NCI-H524 (cell line): ENCODE measurements at regions not wholly inside any gene's neighbourhood (a gene's known extent, or its start where the extent isn't known, plus 50 kb on each side); places are given as distances from the start of the nearest gene placed in this dataset.

Source experiments
- DNase-seq, 2 experiments: peaks; one replicate each; lab custom pipeline; 2025; lab: John Stamatoyannopoulos, UW

DNA sequence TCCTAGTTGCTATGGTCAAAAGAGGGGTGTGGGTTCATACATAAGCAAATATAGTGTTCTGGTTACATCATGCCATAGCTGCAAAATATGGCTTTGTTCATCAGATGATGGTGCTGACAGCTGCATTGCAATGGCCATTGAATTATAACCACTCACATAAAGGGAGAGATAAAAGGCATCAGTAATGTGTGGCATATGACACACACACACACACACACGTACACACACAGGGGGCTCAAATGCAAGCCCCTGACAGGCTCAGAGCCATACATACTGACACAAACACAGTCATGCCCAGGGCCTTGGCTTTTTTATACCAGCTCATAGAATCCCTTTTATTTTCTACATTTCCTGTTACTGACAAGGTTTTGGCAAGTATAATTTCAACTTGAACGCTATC is 698.9 kb downstream of the BCL11B start:
- no peak for DNase-seq

DNA sequence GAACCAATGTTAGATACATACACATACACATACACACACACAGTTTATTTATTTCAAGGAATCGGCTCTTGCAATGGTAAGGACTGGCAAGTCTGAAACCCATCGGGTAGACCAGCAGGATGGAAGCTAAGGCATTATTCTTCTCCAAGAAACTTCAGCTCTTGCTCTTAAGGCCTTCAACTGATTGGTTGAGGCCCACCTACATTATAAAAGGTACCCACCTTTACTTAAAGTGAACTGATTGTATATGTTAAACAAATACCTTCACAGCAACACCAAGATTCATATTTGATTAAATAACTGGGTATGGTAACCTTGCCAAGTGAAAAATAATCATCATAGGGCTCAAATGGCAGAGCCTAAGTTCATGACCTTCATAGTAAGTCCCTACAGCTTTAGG is 695.5 kb downstream of the BCL11B start:
- DNase-seq, result no peak

DNA sequence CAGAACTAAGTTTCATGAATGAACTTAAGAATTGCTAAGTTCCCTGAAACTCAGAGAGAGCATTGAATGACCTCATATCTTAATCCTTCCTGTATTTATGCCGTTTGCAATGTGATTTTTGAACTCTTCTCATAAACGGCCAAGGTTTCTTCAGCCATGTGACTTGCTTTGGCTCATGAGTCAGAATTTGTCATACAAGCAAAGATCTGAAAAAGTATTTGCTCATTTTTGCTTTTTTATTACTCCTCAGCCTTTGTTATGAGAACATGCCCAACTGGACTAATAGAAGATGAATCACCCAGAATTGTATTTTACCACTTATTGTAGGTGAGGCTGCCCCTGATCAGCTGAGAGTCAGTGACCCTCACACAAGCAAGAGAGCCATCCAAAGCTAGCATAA is 693.8 kb downstream of the BCL11B start:
- no peak for DNase-seq

DNA sequence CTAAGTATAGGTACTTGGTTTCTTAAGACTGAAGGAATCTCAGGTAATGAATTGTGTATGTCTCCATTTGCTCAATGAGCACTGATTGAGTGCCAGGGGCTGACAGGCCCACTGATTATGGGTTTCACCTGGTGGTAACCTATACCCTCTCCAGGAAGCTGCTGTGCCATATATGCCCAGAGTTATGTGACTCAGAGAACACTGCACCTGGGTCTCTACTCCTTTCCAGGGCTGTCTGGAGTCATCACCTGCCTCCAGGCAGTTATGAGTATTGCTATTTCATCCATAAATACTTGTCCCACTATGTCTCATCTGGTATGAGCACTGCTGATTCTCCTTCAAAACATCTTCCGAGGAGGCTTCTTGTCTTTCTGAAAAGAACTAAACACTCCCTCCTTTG is 692.9 kb downstream of the BCL11B start:
- no peak for DNase-seq

DNA sequence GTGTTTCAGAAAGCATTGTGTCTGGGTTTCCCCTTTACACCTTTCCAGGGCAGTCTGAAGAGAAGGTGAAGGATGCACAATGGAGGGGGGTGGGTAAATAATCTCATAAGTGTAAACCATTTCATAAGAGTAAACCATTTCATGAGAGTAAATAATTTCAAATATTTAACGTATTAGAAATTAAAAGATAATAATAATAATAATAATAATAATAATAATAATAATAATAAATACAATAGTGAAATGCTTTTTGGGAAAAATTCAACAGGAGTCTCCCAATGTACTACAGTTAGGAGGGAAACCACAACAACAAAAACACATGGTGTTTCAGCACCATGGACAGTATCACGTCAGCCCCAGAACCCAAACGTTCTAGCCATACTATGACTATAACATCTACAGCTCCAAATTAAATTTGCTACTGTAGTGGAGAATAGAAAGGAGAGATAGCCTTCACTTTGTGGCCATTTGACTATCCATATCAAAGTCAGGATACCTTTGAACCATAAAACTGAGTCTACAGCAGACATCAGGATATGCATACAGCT is 691.8 kb downstream of the BCL11B start:
- no peak for DNase-seq

DNA sequence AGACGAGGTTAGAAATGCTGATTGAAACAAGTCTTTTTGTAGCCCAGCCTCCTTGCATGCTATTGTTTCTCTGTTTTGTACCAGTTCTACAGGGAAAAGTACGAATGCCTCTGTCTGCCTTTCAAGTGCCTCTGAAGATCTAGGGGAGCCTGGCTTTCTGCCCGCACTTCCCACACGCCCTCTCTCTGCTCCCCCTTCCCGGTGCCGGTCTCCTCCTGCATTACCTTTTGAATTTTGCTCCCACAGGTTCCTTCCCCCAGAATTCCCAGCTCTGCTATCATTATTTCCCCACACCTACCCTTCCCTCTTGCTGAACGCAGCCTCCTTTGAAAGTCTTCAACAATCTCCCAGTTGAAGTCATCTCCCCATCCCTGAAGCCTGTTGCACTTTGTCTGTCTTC is 689.7 kb downstream of the BCL11B start:
- no peak for DNase-seq

DNA sequence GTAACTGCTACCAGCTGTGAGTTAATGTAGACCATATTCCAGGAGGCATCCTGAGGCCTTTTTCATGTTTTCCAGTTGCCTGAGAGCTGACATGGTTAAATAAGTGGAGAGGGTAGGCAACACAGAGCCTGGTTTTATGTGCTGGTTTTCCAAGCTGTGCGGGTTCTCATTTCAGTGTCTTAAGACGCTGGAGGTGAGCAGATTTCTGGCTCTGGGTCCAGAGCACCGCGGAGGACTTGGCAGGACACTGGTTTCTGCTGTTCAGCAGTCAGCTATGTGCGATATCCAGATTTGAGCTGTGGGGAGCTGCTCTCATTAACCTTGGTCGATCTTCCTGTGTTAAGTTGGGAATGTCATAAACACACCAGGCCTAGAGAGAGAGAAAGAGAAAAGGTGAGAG is 680.8 kb downstream of the BCL11B start:
- DNase-seq, result no peak

DNA sequence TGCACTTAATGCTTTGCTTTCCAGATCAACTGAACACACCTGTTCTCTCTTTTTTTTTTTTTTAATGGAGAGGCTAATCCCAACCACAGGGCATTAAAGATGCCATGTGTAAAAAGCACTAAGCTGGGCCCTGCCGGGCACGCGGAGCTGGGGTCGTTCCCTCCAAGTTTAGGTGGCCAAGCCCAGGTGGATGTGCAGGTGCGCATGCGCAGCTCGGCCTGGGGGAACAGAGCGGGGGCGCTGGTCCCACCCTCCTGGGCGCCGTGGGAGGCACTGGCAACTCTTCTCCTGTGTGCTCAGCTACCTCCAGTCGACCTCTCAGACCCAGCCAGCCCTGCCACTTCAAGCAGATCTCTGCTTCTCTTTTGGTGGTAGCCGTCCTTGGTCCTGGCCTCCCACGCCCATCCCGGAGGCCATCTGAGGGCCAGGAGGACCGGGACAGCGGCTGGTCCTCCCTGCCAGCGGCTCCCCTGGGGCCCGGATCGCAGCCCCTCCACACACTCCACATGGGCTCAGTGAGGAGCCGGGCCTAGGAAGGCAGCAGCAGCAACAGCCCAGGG is 679.3 kb downstream of the BCL11B start:
- DNase-seq, result peak; percentile 57 to 75

DNA sequence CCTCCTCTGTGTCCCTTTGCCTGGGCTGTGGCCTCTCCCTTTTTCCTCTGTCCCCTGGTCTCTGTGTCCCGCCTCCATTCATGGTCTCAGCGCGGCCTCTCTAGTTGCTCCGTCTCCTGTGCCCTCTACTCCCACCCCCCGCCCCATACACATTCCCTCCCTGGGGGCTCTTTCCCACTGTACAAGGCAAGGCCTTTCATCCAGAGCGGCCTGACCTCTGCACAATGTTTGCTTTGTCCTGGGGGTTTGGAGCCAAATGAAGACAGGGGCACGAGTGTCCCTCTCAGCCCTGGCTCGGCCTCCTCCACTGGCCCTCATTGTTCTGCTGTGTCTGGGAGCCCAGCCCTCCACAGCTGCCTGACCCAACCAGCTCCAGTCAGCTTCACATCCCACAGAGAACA is 678.6 kb downstream of the BCL11B start:
- no peak for DNase-seq

DNA sequence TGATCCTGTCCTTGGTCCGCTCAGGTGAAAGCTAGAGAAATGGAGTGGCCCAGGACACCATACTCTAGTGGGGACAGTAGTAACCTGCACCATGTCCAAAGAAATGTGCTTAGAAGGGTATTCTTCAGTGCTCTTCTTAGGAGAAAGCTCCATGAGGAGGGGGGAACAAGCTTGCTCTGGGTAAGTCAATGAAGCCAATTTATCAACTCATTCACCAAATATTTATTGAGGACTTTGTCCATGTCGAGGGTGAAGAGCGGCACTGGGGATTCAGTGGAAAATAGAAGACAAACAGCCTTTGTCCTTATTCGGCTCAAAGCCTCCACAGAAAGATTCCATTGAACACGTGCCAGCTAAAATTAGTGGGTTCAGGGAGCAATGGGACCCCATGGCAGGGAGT is 677.8 kb downstream of the BCL11B start:
- DNase-seq, result no peak

DNA sequence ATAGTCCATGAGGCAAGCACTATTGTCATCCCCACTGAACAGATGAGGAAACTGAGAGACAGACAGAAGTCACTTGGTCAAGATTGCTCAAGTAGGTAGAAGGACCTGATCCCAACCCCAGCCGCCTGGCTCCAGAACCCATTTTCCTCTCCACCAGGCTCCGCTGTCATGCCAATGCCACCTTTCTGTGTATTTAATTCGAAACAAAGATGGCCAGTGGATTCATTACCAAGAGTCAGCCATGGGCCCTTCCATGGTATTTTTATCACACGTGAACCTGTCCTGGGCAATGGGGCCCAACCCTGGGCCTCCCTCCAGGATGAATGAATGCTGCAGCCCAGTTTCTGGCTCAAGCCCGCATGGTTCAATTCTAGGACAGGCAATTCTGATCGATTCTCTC is 673.4 kb downstream of the BCL11B start:
- DNase-seq, result no peak

DNA sequence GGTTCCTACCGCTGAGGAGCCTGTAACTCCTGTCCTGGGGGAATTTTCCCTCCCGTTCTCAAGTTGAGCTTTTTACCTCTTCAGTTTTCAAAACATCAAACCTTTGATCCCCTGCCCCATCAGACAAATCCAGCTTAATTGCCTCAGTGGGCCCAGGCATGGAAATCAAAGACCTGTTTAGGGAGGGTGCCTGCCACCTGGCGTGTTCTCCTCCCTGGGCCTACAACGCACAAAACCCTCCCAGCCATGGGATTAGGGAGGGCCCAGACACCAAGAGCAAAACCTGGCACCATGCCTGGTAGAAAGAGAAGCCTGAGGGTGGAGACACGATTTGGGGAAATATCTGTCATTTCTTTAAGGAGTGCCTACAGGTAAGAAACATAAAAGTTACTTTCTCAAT is 672.9 kb downstream of the BCL11B start:
- peak; percentile 83 for DNase-seq

DNA sequence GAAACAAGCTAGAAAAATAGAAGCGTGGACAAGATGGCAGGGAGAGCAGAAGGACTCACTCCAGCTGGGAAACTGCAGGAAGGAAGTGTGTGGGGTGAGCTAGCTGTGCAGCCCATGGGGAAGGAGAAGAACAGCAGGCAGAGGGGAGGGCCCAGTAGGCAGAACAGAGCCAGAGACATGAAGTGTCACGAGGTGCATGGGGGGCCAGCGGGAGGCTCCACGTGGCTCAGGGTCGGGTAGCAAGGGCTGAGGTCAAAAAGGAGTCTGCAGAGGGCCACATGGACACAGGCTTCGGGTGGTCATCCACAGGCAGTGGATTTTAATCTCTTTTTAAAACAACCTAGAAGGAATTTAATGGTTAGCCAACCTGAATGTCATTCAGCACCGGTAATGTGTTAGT is 669.0 kb downstream of the BCL11B start:
- DNase-seq, result no peak

DNA sequence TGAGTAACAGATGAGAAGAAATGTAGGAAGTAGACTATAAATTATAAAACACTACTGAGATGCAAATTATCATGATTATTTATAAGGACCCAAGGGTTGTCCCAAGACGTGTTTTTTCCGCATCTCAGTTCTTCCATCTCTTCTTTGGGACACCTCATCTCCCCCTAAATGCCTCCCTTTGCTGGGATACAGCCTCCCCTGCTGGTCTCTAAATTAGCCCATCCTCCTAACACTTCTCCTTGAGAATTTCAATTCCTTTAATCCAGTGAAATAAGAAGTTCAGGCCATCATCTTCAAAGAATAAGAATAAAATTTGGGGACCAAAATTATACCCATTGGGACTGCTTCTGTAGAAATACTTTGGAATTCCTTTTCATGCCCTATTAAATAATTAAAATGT is 667.0 kb downstream of the BCL11B start:
- DNase-seq, result no peak

DNA sequence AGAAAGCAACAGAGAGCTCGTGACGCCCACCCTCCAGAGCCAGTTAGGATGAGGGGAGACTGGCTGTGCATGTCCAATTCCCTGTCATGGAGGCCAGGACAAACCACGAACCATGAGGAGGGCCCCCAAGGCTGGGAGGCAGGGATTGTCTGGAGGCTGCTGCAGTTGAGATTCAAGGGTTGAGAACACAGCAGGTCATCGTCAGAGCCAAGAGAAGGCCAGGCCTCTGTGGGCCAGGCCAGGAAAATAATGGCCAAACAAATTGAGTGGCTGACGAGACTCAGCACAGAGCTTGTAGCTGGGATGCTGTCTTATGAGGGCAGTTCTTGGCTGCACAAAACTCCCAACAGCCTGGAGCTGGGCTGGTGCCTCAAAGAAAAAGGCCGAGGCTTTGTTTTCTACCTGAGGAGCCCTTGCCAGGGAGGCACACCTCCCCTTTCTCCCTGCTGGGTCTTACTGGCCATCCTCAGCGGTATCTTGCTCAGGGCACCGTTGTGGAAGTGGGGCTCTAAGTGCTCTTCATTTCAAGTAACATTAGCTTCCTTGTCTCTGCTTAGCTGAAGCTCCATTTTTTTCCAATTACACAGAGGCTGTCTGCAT is 665.9 kb downstream of the BCL11B start:
- DNase-seq, result no peak

DNA sequence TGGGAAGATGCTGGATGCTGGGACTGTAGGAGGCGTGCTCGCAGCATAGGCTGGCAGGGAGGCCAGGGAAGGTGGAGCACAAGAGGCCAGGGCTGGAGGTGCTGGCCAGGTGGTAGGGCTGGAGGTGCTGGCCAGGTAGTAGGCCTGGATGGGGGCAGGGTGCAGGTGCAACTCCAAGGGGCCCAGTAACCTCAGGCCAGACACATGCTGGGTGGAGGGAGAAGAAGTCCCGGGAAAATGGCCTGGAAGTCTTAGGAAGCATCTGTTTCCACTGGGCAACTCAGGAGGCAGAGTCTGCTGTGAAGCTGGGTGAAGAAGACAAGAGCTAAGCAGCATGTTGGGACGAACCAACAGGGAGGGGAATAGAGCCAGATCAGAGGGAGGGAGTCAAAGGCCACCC is 665.2 kb downstream of the BCL11B start:
- DNase-seq, result no peak

DNA sequence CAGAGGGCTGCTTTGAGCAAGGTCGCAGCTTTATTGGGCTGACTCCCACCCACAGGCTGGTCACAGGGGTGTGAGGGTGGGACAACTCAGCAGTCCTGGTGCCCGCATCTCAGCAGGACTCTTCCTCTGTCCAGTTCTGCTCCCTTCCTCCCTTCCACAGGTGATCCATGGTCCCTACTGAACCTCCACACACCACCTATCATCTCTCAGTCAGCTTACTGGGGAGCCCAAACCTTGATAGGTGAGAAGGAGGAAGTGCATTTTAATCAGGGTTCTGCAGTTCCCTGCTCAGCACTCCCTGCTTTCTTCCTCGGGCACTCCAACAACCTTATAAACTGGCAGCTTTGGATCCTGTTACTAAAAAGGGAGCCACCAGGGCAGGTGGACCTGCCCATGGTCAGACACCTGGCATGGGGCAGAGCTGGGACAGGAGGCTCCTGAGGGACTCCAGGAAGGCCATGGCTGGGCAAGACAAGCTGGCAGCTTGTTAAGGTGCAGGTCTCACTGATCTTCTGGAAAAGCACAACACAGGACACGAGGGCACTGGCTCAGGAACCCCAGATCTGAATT is 664.6 kb downstream of the BCL11B start:
- no peak for DNase-seq

DNA sequence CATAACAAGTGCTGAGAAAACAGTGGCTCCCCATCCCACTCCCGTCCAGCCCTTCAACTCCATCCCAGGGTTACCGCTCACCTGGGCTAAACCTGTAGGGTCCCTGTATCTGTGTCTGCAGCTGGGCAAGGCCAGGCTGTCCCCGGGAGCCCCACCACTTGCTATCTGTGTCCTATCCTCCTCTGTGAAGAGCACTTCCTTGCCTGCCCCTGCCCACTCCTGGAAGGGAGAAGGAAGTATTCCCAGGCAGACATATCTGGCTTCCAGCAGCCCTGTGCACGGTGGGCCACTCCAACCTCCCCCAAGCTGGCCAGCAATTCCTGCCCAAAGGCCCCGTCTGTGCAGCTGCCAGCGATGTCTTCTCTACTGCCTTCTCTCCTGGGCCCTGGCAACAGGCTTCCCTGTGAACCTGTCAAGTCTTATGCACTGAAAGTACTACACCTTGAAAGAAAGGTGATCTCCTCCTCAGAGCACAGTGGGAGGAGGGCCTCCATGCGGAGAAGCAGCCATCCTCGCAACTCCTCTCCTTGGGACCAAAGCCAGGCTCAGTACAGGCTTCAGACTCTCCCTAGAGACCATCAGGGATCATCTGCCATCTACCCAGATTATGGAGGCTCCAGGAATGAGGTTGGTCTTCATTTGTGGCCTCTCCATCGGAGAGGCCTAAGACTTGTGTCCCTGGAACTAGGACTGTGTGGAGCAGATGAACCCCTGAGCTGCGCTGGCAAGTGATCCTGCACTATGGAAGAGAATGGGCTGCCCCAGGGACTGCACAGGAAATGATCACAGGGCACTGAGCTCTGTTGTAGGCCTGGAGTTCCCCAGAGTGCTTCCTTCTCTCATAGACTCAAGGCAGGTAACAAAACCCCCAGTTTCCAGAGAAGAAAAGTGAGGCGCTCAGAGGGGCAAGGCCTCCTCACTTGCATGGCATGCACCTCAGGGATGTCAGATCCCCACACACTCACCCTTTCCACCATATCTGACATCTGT is 663.6 kb downstream of the BCL11B start:
- DNase-seq, result no peak

DNA sequence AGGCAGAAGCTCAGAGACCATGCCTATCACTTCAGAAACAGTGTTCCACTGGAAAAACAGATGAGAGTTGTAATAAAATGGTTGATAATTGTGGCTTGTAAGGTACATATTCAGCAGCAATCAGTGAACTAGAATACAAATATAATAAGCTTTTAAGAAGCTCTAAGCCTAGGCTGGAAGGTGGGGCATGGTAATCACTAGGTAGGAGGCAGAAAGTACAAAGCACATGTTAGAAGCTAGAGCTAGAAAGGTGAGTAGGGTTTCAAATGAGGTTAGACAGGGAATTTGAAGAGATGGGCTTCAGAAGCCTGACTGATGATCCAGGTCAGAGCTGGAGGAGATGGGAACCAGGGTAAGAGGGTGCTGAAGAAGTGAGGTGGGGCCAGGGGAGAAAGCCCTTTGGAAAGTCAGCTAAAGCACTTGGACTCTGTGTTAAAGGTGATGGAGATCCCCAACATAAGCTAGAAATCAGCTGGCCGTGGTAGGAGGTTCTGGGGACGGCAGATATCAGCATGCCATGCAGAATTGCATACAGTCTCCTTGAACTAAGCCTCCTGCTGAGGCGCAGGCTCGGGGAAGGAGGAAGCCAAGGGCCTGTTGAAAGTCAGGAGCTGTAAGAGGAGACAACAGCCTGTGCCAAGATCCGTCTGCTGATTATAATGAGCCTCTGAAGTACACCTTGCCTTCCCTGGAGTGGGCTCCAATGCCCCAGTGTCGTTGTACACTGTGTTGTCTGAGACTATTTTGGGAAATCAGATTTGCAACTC is 659.4 kb downstream of the BCL11B start:
- peak; percentile 34 to 70 for DNase-seq

DNA sequence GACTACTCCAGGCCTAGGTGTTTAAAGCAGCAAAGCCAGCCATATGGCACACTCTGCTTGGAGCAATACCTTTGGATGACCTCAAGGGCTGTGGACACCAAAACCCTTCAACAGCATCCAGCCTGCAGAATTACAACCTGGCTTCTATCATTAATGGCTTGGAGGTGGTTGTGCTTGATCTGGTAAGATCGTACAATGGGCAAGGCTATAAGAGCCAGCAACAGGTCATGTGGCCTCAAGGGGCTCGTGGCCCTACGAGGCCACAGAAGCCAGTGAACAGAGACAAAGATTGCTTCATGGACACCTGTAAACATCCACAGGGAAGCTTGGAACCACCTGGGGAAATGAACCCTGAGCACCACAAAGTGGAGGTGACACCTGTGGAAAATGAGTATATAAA is 657.3 kb downstream of the BCL11B start:
- peak in 1 of 2 experiments; percentile 59 for DNase-seq

DNA sequence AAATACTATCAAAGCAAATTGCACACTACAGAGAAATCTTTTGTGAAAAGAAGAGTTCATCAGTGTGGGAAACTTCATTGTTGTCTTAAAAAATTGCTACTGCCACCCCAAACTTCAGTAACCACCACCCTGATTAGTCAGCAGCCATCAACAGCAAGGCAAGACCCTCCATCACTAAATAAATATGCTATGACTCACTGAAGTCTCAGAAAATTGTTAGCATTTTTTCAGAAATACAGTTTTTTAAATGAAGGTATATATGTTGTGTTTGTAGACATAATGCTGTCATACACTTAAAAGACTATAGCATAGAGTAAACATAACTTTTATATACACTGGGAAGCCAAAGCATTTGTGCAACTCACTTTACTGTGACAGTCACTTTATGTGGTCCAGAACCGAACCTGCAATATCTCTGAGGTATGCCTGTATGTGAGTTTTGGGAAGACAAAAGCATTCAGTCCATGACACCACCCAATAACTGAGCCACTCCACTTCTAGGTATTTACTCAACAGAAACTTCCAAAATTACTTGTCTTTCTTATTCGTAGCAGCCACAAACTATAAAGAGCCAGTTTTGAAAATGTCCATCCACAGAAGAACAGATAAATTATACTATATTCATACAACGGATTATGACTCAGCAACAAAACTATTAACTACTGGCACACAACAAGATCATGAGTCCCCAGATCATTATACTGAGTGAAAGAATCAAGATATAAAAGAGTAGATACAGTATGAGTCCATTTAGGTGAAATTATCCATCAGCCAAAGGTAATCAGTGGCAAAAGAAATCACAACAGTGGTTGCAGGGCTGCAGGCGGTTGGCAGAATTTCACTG is 649.6 kb downstream of the BCL11B start:
- DNase-seq, result no peak
